K562 (cell line): ENCODE measurements at regions not wholly inside any gene's neighbourhood (a gene's known extent, or its start where the extent isn't known, plus 50 kb on each side); places are given as distances from the start of the nearest gene placed in this dataset.

Experiments
- ATAC-seq: fragments of 200-7000 bp; cut with Tn5 transposase; 3 replicates; pipeline ENCODE4 v1.9.1; 2020; ENCODE audit warnings: moderate library complexity
- BruUV-seq: library from RNA; stranded (reverse); fragments of 400-500 nt; replicated peaks from 2 replicates; lab custom pipeline; 2021; lab: Mats Ljungman, UMichigan
- CTCF ChIA-PET: fragments of 300-600 bp; formaldehyde crosslinking; extraction: SDS; loops from one replicate; lab custom pipeline; 2021; ENCODE audit warnings: low intra/inter-chr PET ratio; lab: Yijun Ruan, JAX
- POLR2A ChIA-PET: fragments of 300-600, 350-650 bp; sonication (Branson Sonifier 250); formaldehyde crosslinking; extraction: SDS; loops from one replicate; lab custom pipeline; 2021; ENCODE audit warnings: antibody characterized with exemption, inconsistent platforms; lab: Yijun Ruan, JAX
- DNase-seq, 4 experiments: peaks; one replicate each; pipeline versions ENCODE4 v3.0.0 to v3.0.0-alpha.2; 2011 to 2018; ENCODE audit warnings: low spot score in 3 of 4, mixed read lengths in 3 of 4; ENCODE audit errors: extremely low read depth in 1 of 4
- FAIRE-seq: peaks from 2 replicates; lab custom pipeline; 2011; peaks lifted over from hg19 to GRCh38; lab: Jason Lieb, UNC
- H2AFZ ChIP-seq: 2 replicates; pipeline ENCODE4 v1.6.0; 2011; ENCODE audit warnings: low read depth, low read length, control low read depth, inconsistent platforms
- H3K27ac ChIP-seq: fragments of 200-600 bp; 3 replicates; pipeline ENCODE4 v1.8.0; 2011; ENCODE audit warnings: low read depth, mild to moderate bottlenecking, control low read depth, inconsistent platforms, low read length, moderate library complexity, mixed read lengths; ENCODE audit errors: extremely low read depth
- H3K27me3 ChIP-seq, 2 experiments: fragments of 300-600 bp in 1 of 2; 2 replicates in 1 of 2; 3 replicates in 1 of 2; pipeline versions ENCODE4 v1.6.0 to v1.8.0; 2011; ENCODE audit warnings: inconsistent platforms in 2 of 2, low read length in 2 of 2, mild to moderate bottlenecking in 1 of 2, mixed read lengths in 1 of 2, moderate library complexity in 1 of 2; ENCODE audit not compliant: control insufficient read depth in 2 of 2, insufficient read depth in 2 of 2
- H3K36me3 ChIP-seq: fragments of 300-600 bp; 3 replicates; pipeline ENCODE4 v1.8.0; 2011; ENCODE audit warnings: mild to moderate bottlenecking, low read length, inconsistent platforms; ENCODE audit not compliant: control insufficient read depth, insufficient read depth
- H3K4me1 ChIP-seq, 2 experiments: fragments of 200-600 bp in 1 of 2; replicated peaks in 1 of 2; 2 replicates in 1 of 2; 3 replicates in 1 of 2; pipeline versions ENCODE4 v1.5.1 to v1.8.0; 2011; ENCODE audit warnings: inconsistent platforms in 2 of 2, low read length in 2 of 2, mild to moderate bottlenecking in 1 of 2, mixed read lengths in 1 of 2, moderate library complexity in 1 of 2; ENCODE audit not compliant: control insufficient read depth in 2 of 2, insufficient read depth in 2 of 2
- H3K4me2 ChIP-seq: 2 replicates; pipeline ENCODE4 v1.6.1; 2011; ENCODE audit warnings: low read length, control low read depth, inconsistent platforms, mixed read lengths; ENCODE audit not compliant: insufficient read depth
- H3K4me3 ChIP-seq: fragments of 200-600 bp; sonication (generic), shearing (Covaris generic); 2 replicates; pipeline ENCODE4 v1.5.1; 2016; ENCODE audit warnings: control low read depth, inconsistent platforms
- H3K79me2 ChIP-seq: fragments of 200-600 bp; 3 replicates; pipeline ENCODE4 v1.8.0; 2011; ENCODE audit warnings: low read length, inconsistent platforms; ENCODE audit not compliant: control insufficient read depth, insufficient read depth
- H3K9ac ChIP-seq, 2 experiments: 2 replicates each; pipeline versions ENCODE4 v1.6.0 to v1.6.1; 2011; ENCODE audit warnings: low read depth in 2 of 2, low read length in 2 of 2, control low read depth in 1 of 2, inconsistent platforms in 1 of 2, mild to moderate bottlenecking in 1 of 2, mixed read lengths in 1 of 2; ENCODE audit not compliant: insufficient read depth in 1 of 2
- H3K9me1 ChIP-seq: one replicate; pipeline ENCODE4 v1.6.0; 2011; ENCODE audit warnings: inconsistent platforms, mild to moderate bottlenecking, low read length, moderate library complexity; ENCODE audit not compliant: control insufficient read depth, insufficient read depth
- H3K9me3 ChIP-seq: replicated peaks from 2 replicates; pipeline ENCODE4 v1.5.1; 2011; ENCODE audit warnings: low read depth, low read length, inconsistent platforms; ENCODE audit not compliant: control insufficient read depth, insufficient read depth
- H4K20me1 ChIP-seq: replicated peaks from 2 replicates; pipeline ENCODE4 v1.6.1; 2011; ENCODE audit warnings: low read length, inconsistent platforms, mixed read lengths; ENCODE audit not compliant: control insufficient read depth, insufficient read depth
- ATF6 ChIP-seq: sonication (generic); formaldehyde crosslinking; IDR thresholded peaks from 2 replicates; pipeline ENCODE4 v1.4.0; 2020; ENCODE audit warnings: mild to moderate bottlenecking, missing genetic modification reagents
- BRF1 ChIP-seq: IDR thresholded peaks from 3 replicates; pipeline ENCODE4 v1.6.1; 2011; ENCODE audit warnings: borderline replicate concordance, mild to moderate bottlenecking; ENCODE audit not compliant: insufficient read length; ENCODE audit errors: extremely low read depth
- E4F1 ChIP-seq: fragments of 250-450 bp; sonication (Bioruptor Pico); IDR thresholded peaks from 2 replicates; pipeline ENCODE4 v1.5.0; 2021; ENCODE audit warnings: mild to moderate bottlenecking, borderline replicate concordance
- HMG20B ChIP-seq: fragments of 250-450 bp; sonication (Bioruptor Pico); IDR thresholded peaks from 2 replicates; pipeline ENCODE4 v1.5.0; 2021; ENCODE audit warnings: mild to moderate bottlenecking
- MCM3 ChIP-seq: fragments of 450-650 bp; IDR thresholded peaks from 2 replicates; pipeline ENCODE4 v1.6.1; 2016
- MEF2A ChIP-seq: IDR thresholded peaks from 2 replicates; pipeline ENCODE4 v1.6.1; 2011; ENCODE audit warnings: low read depth, mild to moderate bottlenecking, low read length, moderate library complexity; ENCODE audit not compliant: control insufficient read depth
- NCOA1 ChIP-seq: fragments of 450-650 bp; IDR thresholded peaks from 2 replicates; pipeline ENCODE4 v1.6.1; 2016; ENCODE audit warnings: low read depth
- PHB ChIP-seq: fragments of 250-450 bp; sonication (Bioruptor Pico); IDR thresholded peaks from 2 replicates; pipeline ENCODE4 v1.5.0; 2021
- SREBF1 ChIP-seq: fragments of 150-350 bp; IDR thresholded peaks from 2 replicates; pipeline ENCODE4 v1.6.1; 2014; ENCODE audit warnings: antibody characterized with exemption, low read depth, low read length, borderline replicate concordance
- THAP7 ChIP-seq: fragments of 250-450 bp; sonication (Bioruptor Pico); IDR thresholded peaks from 2 replicates; pipeline ENCODE4 v1.5.0; 2021
- ZFX ChIP-seq: sonication (generic); formaldehyde crosslinking; IDR thresholded peaks from 2 replicates; pipeline ENCODE4 v1.8.0; 2022; ENCODE audit warnings: mild to moderate bottlenecking, missing genetic modification reagents, moderate library complexity
- ZNF165 ChIP-seq: fragments of 250-450 bp; sonication (Bioruptor Pico); IDR thresholded peaks from 2 replicates; pipeline ENCODE4 v1.4.0; 2020; ENCODE audit warnings: borderline replicate concordance
- ZNF41 ChIP-seq: fragments of 250-450 bp; sonication (Bioruptor Pico); conservative IDR thresholded peaks from 2 replicates; pipeline ENCODE4 v1.4.0; 2020; ENCODE audit warnings: mild to moderate bottlenecking
- ZNF766 ChIP-seq: fragments of 200-800 bp; sonication (Bioruptor generic); conservative IDR thresholded peaks from 2 replicates; pipeline ENCODE4 v1.6.1; 2016; ENCODE audit warnings: missing genetic modification characterization, missing compliant biosample characterization
- WGBS: fragments of 100-300 bp; shearing (Covaris generic); methylation state at CpG from one replicate; pipeline ENCODE4 v1.1.6; 2016; ENCODE audit warnings: low coverage, mixed read lengths; ENCODE audit not compliant: insufficient coverage; ENCODE audit errors: missing lambda C conversion rate; 5-methylcytosine and 5-hydroxymethylcytosine counted together
- in situ Hi-C: fragments of 300-500 bp; cut with MboI; formaldehyde crosslinking; loops from 4 replicates; pipeline ENCODE4 v1.15.0; 2018; ENCODE audit warnings: inconsistent platforms, mixed read lengths
- intact Hi-C: fragments of 100-400 bp; cut with micrococcal nuclease; formaldehyde crosslinking; loops from 2 replicates; pipeline ENCODE4 v1.14.2; 2022

GRCh38 chr6:145119081-145119480 lies 616.2 kb downstream of the EPM2A start:
- H4K20me1 ChIP-seq, result no peaks in the 10 kb centered on the region
- in situ Hi-C loops (no loop called here), intact Hi-C loops (no loop called here)
- no peaks in the 10 kb centered on the region for H3K27me3 ChIP-seq
- TF ChIP-seq ATF6 (CRISPR knock-in tag) (no peak), ZNF165 (CRISPR knock-in tag) (no peak), THAP7 (CRISPR knock-in tag) (no peak), ZFX (CRISPR knock-in tag) (no peak), SREBF1 (no peak), ZNF766 (CRISPR knock-in tag) (no peak), E4F1 (CRISPR knock-in tag) (no peak), MCM3 (no peak), BRF1 (no peak), ZNF41 (no peak), NCOA1 (no peak), MEF2A (no peak), HMG20B (CRISPR knock-in tag) (no peak), PHB (CRISPR knock-in tag) (no peak)
- no TSS peak for BruUV-seq
- H3K36me3 ChIP-seq, result no peaks in the 10 kb centered on the region
- H2AFZ ChIP-seq, result no peak overlapping the region
- no peaks in the 10 kb centered on the region for H3K9me3 ChIP-seq
- CTCF ChIA-PET, result no interaction called here
- DNase-seq, result no peak
- H3K4me2 ChIP-seq, result no peak overlapping the region
- no peaks in the 10 kb centered on the region for H3K79me2 ChIP-seq
- no peaks in the 10 kb centered on the region for H3K9me1 ChIP-seq
- FAIRE-seq, result no peak
- WGBS, result 3% methylated on average over 4 of the region's 4 CpGs
- no peak for ATAC-seq
- no peak overlapping the region for H3K27ac ChIP-seq
- POLR2A ChIA-PET, result interaction anchor here (0.9 kb wide), 1 partner anchor 9 kb away, joined by 5 read pairs; no protein-coding TSS in a partner anchor
- no peak overlapping the region for H3K4me3 ChIP-seq
- H3K4me1 ChIP-seq, result no peaks in the 10 kb centered on the region
- H3K9ac ChIP-seq, result no peak overlapping the region
